ENCODE measurements at regions not wholly inside any gene's neighbourhood (a gene's known extent, or its start where the extent isn't known, plus 50 kb on each side); places are given as distances from the start of the nearest gene placed in this dataset.

GRCh38 chr4:187711586-187711985 lies 284.0 kb upstream of the ZFP42 start:
- Histone ChIP-seq H3K4me1 (replicated peaks in 1 of 2) (no peaks in the 10 kb centered on the region), H3K27me3 (no peaks in the 10 kb centered on the region), H3K9me3 (replicated peaks in 1 of 3) (no peaks in the 10 kb centered on the region), H3K4me3 (no peak overlapping the region), H3K36me3 (replicated peaks in 1 of 2) (no peaks in the 10 kb centered on the region), H3K27ac (no peak overlapping the region)
- intact Hi-C loops (cut with DNase I), result no loop called here
- TF ChIP-seq POLR2A (IDR thresholded peaks at IDR 0.05) (no peak), CTCF (IDR thresholded peaks at IDR 0.05) (no peak)
- no peak for DNase-seq
- WGBS, 4 donors, result 84 to 94% (median 87%) methylated on average over 3 of the region's 3 CpGs

DNA sequence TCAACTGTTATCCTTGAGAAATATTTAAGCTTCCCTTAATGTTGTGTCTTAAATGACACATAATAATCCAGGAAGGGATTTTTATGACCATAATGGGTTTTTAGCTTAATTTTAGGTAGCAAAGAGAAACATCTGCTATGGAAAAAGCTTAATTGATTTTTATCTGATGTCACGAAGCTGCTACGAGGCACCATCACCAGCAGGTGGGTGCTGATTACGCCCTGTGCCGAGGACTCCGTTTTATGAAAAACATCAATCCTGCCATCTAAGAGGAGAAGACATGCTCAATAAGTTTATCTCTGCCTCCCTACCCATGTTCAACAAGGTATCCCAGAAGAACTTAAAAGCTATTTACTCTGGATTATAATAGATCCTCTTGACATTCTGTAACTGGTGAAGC lies 280.6 kb upstream of the ZFP42 start:
- no peak for TF ChIP-seq CTCF (IDR thresholded peaks at IDR 0.05)
- TF ChIP-seq POLR2A (IDR thresholded peaks at IDR 0.05), result no peak
- WGBS, 4 donors, result 85 to 92% (median 89%) methylated on average over 5 of the region's 5 CpGs
- Histone ChIP-seq H3K9me3 (replicated peaks in 1 of 3) (no peaks in the 10 kb centered on the region), H3K27me3 (no peaks in the 10 kb centered on the region), H3K4me3 (no peak overlapping the region), H3K36me3 (replicated peaks in 1 of 2) (no peaks in the 10 kb centered on the region), H3K27ac (no peak overlapping the region), H3K4me1 (replicated peaks in 1 of 2) (no peaks in the 10 kb centered on the region)
- DNase-seq, result no peak
- intact Hi-C loops (cut with DNase I), result no loop called here

DNA sequence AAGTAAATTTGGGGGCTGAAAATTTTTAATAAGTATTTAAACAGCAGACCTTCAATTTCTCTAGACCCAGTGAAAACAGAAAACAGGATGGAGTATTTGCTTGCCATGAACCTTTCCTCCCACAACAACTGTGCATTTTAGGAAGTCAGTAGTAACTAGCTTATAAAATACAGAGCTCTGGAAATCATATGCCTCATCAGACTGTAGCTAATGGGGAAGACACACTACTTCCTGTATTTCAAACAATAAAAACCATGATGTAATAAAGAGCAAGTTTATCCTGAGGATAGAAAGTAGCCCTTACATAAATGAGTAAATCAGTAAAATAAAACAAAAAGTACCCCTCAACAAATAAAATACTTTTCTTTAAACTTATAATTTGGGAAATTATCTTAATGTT lies 280.1 kb upstream of the ZFP42 start:
- Histone ChIP-seq H3K4me3 (no peak overlapping the region), H3K4me1 (replicated peaks in 1 of 2) (no peaks in the 10 kb centered on the region), H3K27me3 (no peaks in the 10 kb centered on the region), H3K9me3 (replicated peaks in 1 of 3) (no peaks in the 10 kb centered on the region), H3K36me3 (replicated peaks in 1 of 2) (no peaks in the 10 kb centered on the region), H3K27ac (no peak overlapping the region)
- intact Hi-C loops (cut with DNase I), result no loop called here
- TF ChIP-seq CTCF (IDR thresholded peaks at IDR 0.05), result no peak
- no peak for TF ChIP-seq POLR2A (IDR thresholded peaks at IDR 0.05)
- no peak for DNase-seq

DNA sequence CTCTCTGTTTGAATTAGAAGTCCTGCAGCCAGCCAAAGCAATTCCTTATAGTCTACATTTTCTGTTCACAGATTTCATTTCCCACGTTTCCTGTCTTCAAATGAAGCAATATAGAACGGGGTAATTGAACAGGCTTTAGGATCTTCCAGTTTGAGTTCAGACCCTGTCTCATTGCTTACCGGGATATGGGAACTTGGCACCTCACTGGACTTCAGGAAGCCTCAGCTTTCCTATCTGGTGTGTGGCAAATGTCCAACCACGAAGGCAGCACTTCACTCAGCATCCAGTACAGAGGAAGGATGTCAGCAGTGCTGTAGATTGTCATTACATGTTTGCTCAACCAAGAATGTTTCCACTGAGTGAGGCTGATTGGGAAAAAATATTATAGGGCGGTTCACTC lies 271.1 kb upstream of the ZFP42 start:
- Histone ChIP-seq H3K4me3 (no peak overlapping the region), H3K27ac (no peak overlapping the region), H3K9me3 (replicated peaks in 1 of 3) (no peaks in the 10 kb centered on the region), H3K27me3 (no peaks in the 10 kb centered on the region), H3K36me3 (replicated peaks in 1 of 2) (no peaks in the 10 kb centered on the region), H3K4me1 (replicated peaks in 1 of 2) (no peaks in the 10 kb centered on the region)
- no peak for TF ChIP-seq POLR2A (IDR thresholded peaks at IDR 0.05)
- no peak for TF ChIP-seq CTCF (IDR thresholded peaks at IDR 0.05)
- intact Hi-C loops (cut with DNase I), result no loop called here
- no peak for DNase-seq
- 54 to 76% (median 64%) methylated on average over 5 of the region's 5 CpGs for WGBS, 4 donors
